NCI-H510A treated with DMSO at 0.1 percent for 48 hours (cell line): ENCODE measurements at regions not wholly inside any gene's neighbourhood (a gene's known extent, or its start where the extent isn't known, plus 50 kb on each side); places are given as distances from the start of the nearest gene placed in this dataset.
A peak's percentile ranks its signal among the peaks of the same experiment; 100 is the strongest.

Experiments used
- DNase-seq: peaks from one replicate; lab custom pipeline; 2025; lab: John Stamatoyannopoulos, UW

- DNase-seq = no peak
Observed at GRCh38 chr6:14431385-14432330, 314.1 kb downstream of the CD83 start.

- DNase-seq = no peak
Observed at GRCh38 chr6:14434916-14435690, 317.5 kb downstream of the CD83 start.

GRCh38 chr6:14436592-14437132 lies 319.1 kb downstream of the CD83 start:
- DNase-seq = peak; percentile 43

- no peak for DNase-seq
Observed at GRCh38 chr6:14439419-14439818, 321.8 kb downstream of the CD83 start.

GRCh38 chr6:14440215-14440910 lies 322.8 kb downstream of the CD83 start:
- no peak for DNase-seq

- DNase-seq = peak; percentile 24
Observed at GRCh38 chr6:14440940-14441781, 323.6 kb downstream of the CD83 start.

GRCh38 chr6:14442242-14442641 lies 324.7 kb downstream of the CD83 start:
- DNase-seq = no peak

- DNase-seq = no peak
Observed at GRCh38 chr6:14443629-14444268, 326.2 kb downstream of the CD83 start.

- peak; percentile 28 for DNase-seq
Observed at GRCh38 chr6:14444295-14444972, 326.9 kb downstream of the CD83 start.

GRCh38 chr6:14447240-14447639 lies 329.7 kb downstream of the CD83 start:
- DNase-seq = no peak

- no peak for DNase-seq
Observed at GRCh38 chr6:14448246-14448645, 330.7 kb downstream of the CD83 start.

GRCh38 chr6:14450133-14450504 lies 332.5 kb downstream of the CD83 start:
- DNase-seq = no peak

- DNase-seq = no peak
Observed at GRCh38 chr6:14450578-14450977, 333.0 kb downstream of the CD83 start.

- DNase-seq = no peak
Observed at GRCh38 chr6:14451594-14452374, 334.2 kb downstream of the CD83 start.

- no peak for DNase-seq
Observed at GRCh38 chr6:14452567-14453527, 335.3 kb downstream of the CD83 start.

- peak; percentile 64 for DNase-seq
Observed at GRCh38 chr6:14453712-14454472, 336.3 kb downstream of the CD83 start.

GRCh38 chr6:14454473-14454775 lies 336.9 kb downstream of the CD83 start:
- DNase-seq = peak; percentile 86

- DNase-seq = no peak
Observed at GRCh38 chr6:14455427-14455826, 337.9 kb downstream of the CD83 start.
